Smooth muscle cell (in vitro differentiated cells): ENCODE measurements at regions not wholly inside any gene's neighbourhood (a gene's known extent, or its start where the extent isn't known, plus 50 kb on each side); places are given as distances from the start of the nearest gene placed in this dataset.

Experiments used
- DNase-seq: peaks from one replicate; lab custom pipeline; 2025; ENCODE audit not compliant: unreplicated experiment; lab: John Stamatoyannopoulos, UW
- H2AFZ ChIP-seq: fragments of 200-600 bp; sonication (generic); 2 replicates; pipeline ENCODE4 v1.6.0; 2016; ENCODE audit warnings: antibody characterized with exemption, low read depth, mild to moderate bottlenecking
- H3F3A ChIP-seq: fragments of 200-600 bp; sonication (generic); 2 replicates; pipeline ENCODE4 v1.6.0; 2017; ENCODE audit warnings: antibody characterized with exemption, low read depth
- H3K27ac ChIP-seq: fragments of 200-600 bp; sonication (generic); 2 replicates; pipeline ENCODE4 v1.5.1; 2016; ENCODE audit warnings: low read depth, mild to moderate bottlenecking
- H3K27me3 ChIP-seq: fragments of 200-600 bp; sonication (generic); 2 replicates; pipeline ENCODE4 v1.6.1; 2016; ENCODE audit warnings: low read depth, mild to moderate bottlenecking
- H3K36me3 ChIP-seq: fragments of 200-600 bp; sonication (generic); 2 replicates; pipeline ENCODE4 v1.5.1; 2016; ENCODE audit warnings: low read depth
- H3K4me1 ChIP-seq: fragments of 200-600 bp; sonication (generic); 2 replicates; pipeline ENCODE4 v1.5.1; 2016; ENCODE audit warnings: low read depth
- H3K4me2 ChIP-seq: fragments of 200-600 bp; sonication (generic); 2 replicates; pipeline ENCODE4 v1.6.0; 2016; ENCODE audit warnings: mild to moderate bottlenecking
- H3K4me3 ChIP-seq: fragments of 200-600 bp; sonication (generic); 2 replicates; pipeline ENCODE4 v1.5.1; 2016; ENCODE audit warnings: mild to moderate bottlenecking
- H3K79me2 ChIP-seq: fragments of 200-600 bp; sonication (generic); 2 replicates; pipeline ENCODE4 v1.6.0; 2016; ENCODE audit warnings: low read depth, mild to moderate bottlenecking
- H3K9ac ChIP-seq: fragments of 200-600 bp; sonication (generic); 2 replicates; pipeline ENCODE4 v1.6.0; 2016; ENCODE audit warnings: low read depth
- H3K9me3 ChIP-seq: fragments of 200-600 bp; sonication (generic); replicated peaks from 2 replicates; pipeline ENCODE4 v1.5.1; 2016; ENCODE audit warnings: low read depth
- H4K20me1 ChIP-seq: fragments of 200-600 bp; sonication (generic); 2 replicates; pipeline ENCODE4 v1.6.0; 2016; ENCODE audit warnings: low read depth
- CTCF ChIP-seq: fragments of 200-600 bp; sonication (generic); IDR thresholded peaks from 2 replicates; pipeline ENCODE4 v1.5.1; 2017; ENCODE audit warnings: borderline replicate concordance, mild to moderate bottlenecking, antibody characterized with exemption; ENCODE audit not compliant: insufficient read depth, poor library complexity, severe bottlenecking
- WGBS: methylation state at CpG from one replicate; pipeline ENCODE4 v1.1.7; 2016; ENCODE audit warnings: low lambda C conversion rate; 5-methylcytosine and 5-hydroxymethylcytosine counted together

- no peak for TF ChIP-seq CTCF
- Histone ChIP-seq H3K4me3 (no peak overlapping the region), H3K4me1 (no peaks in the 10 kb centered on the region), H4K20me1 (no peaks in the 10 kb centered on the region), H2AFZ (no peak overlapping the region), H3K79me2 (no peaks in the 10 kb centered on the region), H3F3A (no peaks in the 10 kb centered on the region), H3K36me3 (no peaks in the 10 kb centered on the region), H3K27me3 (peaks cover 17% of the 10 kb centered on the region), H3K4me2 (no peak overlapping the region), H3K9me3 (no peaks in the 10 kb centered on the region), H3K27ac (no peak overlapping the region), H3K9ac (no peak overlapping the region)
- 96% methylated on average over 6 of the region's 6 CpGs for WGBS
- DNase-seq = no peak
Measured at GRCh38 chr5:175808711-175809110, 62.7 kb upstream of the CPLX2 start.

- H3K79me2 ChIP-seq = no peaks in the 10 kb centered on the region
- no peak overlapping the region for H3K9ac ChIP-seq
- no peaks in the 10 kb centered on the region for H3K36me3 ChIP-seq
- no peak overlapping the region for H2AFZ ChIP-seq
- TF ChIP-seq CTCF = no peak
- H3K9me3 ChIP-seq = no peaks in the 10 kb centered on the region
- H3F3A ChIP-seq = no peaks in the 10 kb centered on the region
- H3K27me3 ChIP-seq = peaks cover 17% of the 10 kb centered on the region
- no peak for DNase-seq
- H3K4me3 ChIP-seq = no peak overlapping the region
- no peaks in the 10 kb centered on the region for H3K4me1 ChIP-seq
- no peaks in the 10 kb centered on the region for H4K20me1 ChIP-seq
- WGBS = 17% methylated on average over 14 of the region's 14 CpGs
- H3K27ac ChIP-seq = no peak overlapping the region
- H3K4me2 ChIP-seq = peak overlapping the region; percentile 36
Measured at GRCh38 chr5:175809531-175810121, 61.8 kb upstream of the CPLX2 start.

GRCh38 chr5:175810457-175810856, 60.9 kb upstream of the CPLX2 start:
- Histone ChIP-seq H3K27me3 (peaks cover 11% of the 10 kb centered on the region), H3K79me2 (no peaks in the 10 kb centered on the region), H3F3A (no peaks in the 10 kb centered on the region), H3K36me3 (no peaks in the 10 kb centered on the region), H3K9me3 (no peaks in the 10 kb centered on the region), H3K27ac (no peak overlapping the region), H3K4me1 (no peaks in the 10 kb centered on the region), H4K20me1 (no peaks in the 10 kb centered on the region), H2AFZ (no peak overlapping the region), H3K9ac (no peak overlapping the region), H3K4me2 (no peak overlapping the region), H3K4me3 (no peak overlapping the region)
- 79% methylated on average over 2 of the region's 2 CpGs for WGBS
- no peak for DNase-seq
- TF ChIP-seq CTCF = no peak

GRCh38 chr5:175811589-175811988, 59.8 kb upstream of the CPLX2 start:
- no peak for TF ChIP-seq CTCF
- Histone ChIP-seq H2AFZ (no peak overlapping the region), H3K4me1 (no peaks in the 10 kb centered on the region), H3K79me2 (no peaks in the 10 kb centered on the region), H3K27me3 (peaks cover 2% of the 10 kb centered on the region), H3K9ac (no peak overlapping the region), H4K20me1 (no peaks in the 10 kb centered on the region), H3K36me3 (no peaks in the 10 kb centered on the region), H3K9me3 (no peaks in the 10 kb centered on the region), H3K4me2 (no peak overlapping the region), H3F3A (no peaks in the 10 kb centered on the region), H3K4me3 (no peak overlapping the region), H3K27ac (no peak overlapping the region)
- no peak for DNase-seq
- WGBS = 92% methylated on average over 2 of the region's 2 CpGs
